Activated CD4-positive, alpha-beta T cell treated with anti-CD3 and anti-CD28 coated beads, Interleukin-2, amount 50 U/mL, for 48 hours (primary cell): ENCODE measurements at regions not wholly inside any gene's neighbourhood (a gene's known extent, or its start where the extent isn't known, plus 50 kb on each side); places are given as distances from the start of the nearest gene placed in this dataset.
"Not testable (repeated sequence)": the region's sequence is repeated elsewhere in the genome, so short reads cannot be mapped to it uniquely, and the experiment has no call there.

Experiments
- DNase-seq, 2 experiments: peaks; one replicate each; pipeline ENCODE4 v3.0.0-alpha.2; 2020

GRCh38 chr14:106768972-106769700 lies 1242.8 kb downstream of the TMEM121 start:
- DNase-seq = not testable (repeated sequence)

GRCh38 chr14:106770158-106770672 lies 1243.8 kb downstream of the TMEM121 start:
- DNase-seq = not testable (repeated sequence)

- peak; percentile 83 to 85 for DNase-seq
These were observed 1248.6 kb downstream of the TMEM121 start for GRCh38 chr14:106774889-106775480.

GRCh38 chr14:106776395-106776983 lies 1250.1 kb downstream of the TMEM121 start:
- no peak for DNase-seq

GRCh38 chr14:106778986-106779385 lies 1252.6 kb downstream of the TMEM121 start:
- DNase-seq = no peak

- DNase-seq = no peak
These were observed 1260.3 kb downstream of the TMEM121 start for GRCh38 chr14:106786697-106787096.

- DNase-seq = no peak
These were observed 1261.2 kb downstream of the TMEM121 start for GRCh38 chr14:106787626-106788025.

- DNase-seq = no peak
These were observed 1262.2 kb downstream of the TMEM121 start for GRCh38 chr14:106788534-106788933.

GRCh38 chr14:106789318-106789717 lies 1262.9 kb downstream of the TMEM121 start:
- DNase-seq = no peak

GRCh38 chr14:106790189-106791036 lies 1264.0 kb downstream of the TMEM121 start:
- DNase-seq = peak; percentile 87 to 90

- no peak for DNase-seq
These were observed 1266.2 kb downstream of the TMEM121 start for GRCh38 chr14:106792543-106792942.

GRCh38 chr14:106798166-106798565 lies 1271.8 kb downstream of the TMEM121 start:
- DNase-seq = not testable (repeated sequence)

- peak in 1 of 2 experiments; percentile 11 for DNase-seq
These were observed 1276.3 kb downstream of the TMEM121 start for GRCh38 chr14:106802413-106803364.

GRCh38 chr14:106803379-106803778 lies 1277.0 kb downstream of the TMEM121 start:
- no peak for DNase-seq

GRCh38 chr14:106807493-106807892 lies 1281.1 kb downstream of the TMEM121 start:
- DNase-seq = no peak

GRCh38 chr14:106808458-106808857 lies 1282.1 kb downstream of the TMEM121 start:
- no peak for DNase-seq

GRCh38 chr14:106808907-106809306 lies 1282.5 kb downstream of the TMEM121 start:
- DNase-seq = no peak

GRCh38 chr14:106809615-106810014 lies 1283.2 kb downstream of the TMEM121 start:
- DNase-seq = no peak

GRCh38 chr14:106810168-106810567 lies 1283.8 kb downstream of the TMEM121 start:
- DNase-seq = not testable (repeated sequence)

GRCh38 chr14:106811162-106811561 lies 1284.8 kb downstream of the TMEM121 start:
- DNase-seq = no peak

- no peak for DNase-seq
These were observed 1286.5 kb downstream of the TMEM121 start for GRCh38 chr14:106812788-106813476.
